HEK293 (cell line): ENCODE measurements at regions not wholly inside any gene's neighbourhood (a gene's known extent, or its start where the extent isn't known, plus 50 kb on each side); places are given as distances from the start of the nearest gene placed in this dataset.
A peak's percentile ranks its signal among the peaks of the same experiment; 100 is the strongest.

Experiments
- CTCF ChIA-PET: fragments of 350-600 bp; formaldehyde crosslinking; extraction: SDS; loops from one replicate; lab custom pipeline; 2021; ENCODE audit warnings: antibody characterized with exemption; lab: Yijun Ruan, JAX
- POLR2A ChIA-PET: fragments of 300-600 bp; formaldehyde crosslinking; extraction: SDS; loops from one replicate; lab custom pipeline; 2020; ENCODE audit warnings: antibody characterized with exemption, inconsistent platforms; lab: Yijun Ruan, JAX
- H3K27ac ChIP-seq: fragments of 200-500 bp; sonication (Bioruptor generic); 2 replicates; pipeline ENCODE4 v1.5.1; 2014; ENCODE audit warnings: low read depth, low read length, control low read depth, inconsistent platforms; ENCODE audit errors: extremely low read depth
- H3K36me3 ChIP-seq, 2 experiments: fragments of 200-500 bp in 1 of 2; sonication (Bioruptor generic) in 1 of 2; 1 replicate in 1 of 2; 2 replicates in 1 of 2; pipeline ENCODE4 v1.5.1; 2014 to 2017; ENCODE audit warnings: inconsistent platforms in 2 of 2, low read length in 2 of 2; ENCODE audit not compliant: control insufficient read depth in 2 of 2, insufficient read depth in 1 of 2
- H3K4me1 ChIP-seq: fragments of 200-500 bp; sonication (Bioruptor generic); 2 replicates; pipeline ENCODE4 v1.5.1; 2014; ENCODE audit warnings: mild to moderate bottlenecking, low read length, inconsistent platforms; ENCODE audit not compliant: control insufficient read depth, insufficient read depth
- H3K4me3 ChIP-seq: 2 replicates; pipeline ENCODE4 v1.5.1; 2011; ENCODE audit warnings: low read depth, mild to moderate bottlenecking, control low read depth, low read length, moderate library complexity
- H3K9me3 ChIP-seq: fragments of 200-500 bp; sonication (Bioruptor generic); 2 replicates; pipeline ENCODE4 v1.5.1; 2014; ENCODE audit warnings: low read depth, low read length, inconsistent platforms; ENCODE audit not compliant: control insufficient read depth, insufficient read depth
- GLI4 ChIP-seq: fragments of 450-650 bp; formaldehyde crosslinking; IDR thresholded peaks from 2 replicates; pipeline ENCODE4 v1.5.1; 2016; ENCODE audit warnings: missing biosample characterization, missing genetic modification characterization
- HIC1 ChIP-seq: fragments of 450-650 bp; formaldehyde crosslinking; IDR thresholded peaks from 2 replicates; pipeline ENCODE4 v1.5.1; 2016; ENCODE audit warnings: missing biosample characterization, missing genetic modification characterization
- KLF1 ChIP-seq: fragments of 450-650 bp; formaldehyde crosslinking; IDR thresholded peaks from 2 replicates; pipeline ENCODE4 v1.5.1; 2016; ENCODE audit warnings: missing biosample characterization, missing genetic modification characterization
- KLF9 ChIP-seq: fragments of 450-650 bp; formaldehyde crosslinking; IDR thresholded peaks from 2 replicates; pipeline ENCODE4 v1.5.1; 2016; ENCODE audit warnings: missing biosample characterization, missing genetic modification characterization, low read depth
- PRDM2 ChIP-seq: fragments of 450-650 bp; formaldehyde crosslinking; IDR thresholded peaks from 2 replicates; pipeline ENCODE4 v1.5.1; 2016; ENCODE audit warnings: missing biosample characterization, missing genetic modification characterization, borderline replicate concordance
- SP7 ChIP-seq: fragments of 450-650 bp; formaldehyde crosslinking; IDR thresholded peaks from 2 replicates; pipeline ENCODE4 v1.5.1; 2016; ENCODE audit warnings: missing biosample characterization, missing genetic modification characterization
- ZBTB20 ChIP-seq: fragments of 450-650 bp; formaldehyde crosslinking; IDR thresholded peaks from 2 replicates; pipeline ENCODE4 v1.5.1; 2016; ENCODE audit warnings: missing biosample characterization, missing genetic modification characterization
- ZFP37 ChIP-seq: fragments of 450-650 bp; formaldehyde crosslinking; IDR thresholded peaks from 2 replicates; pipeline ENCODE4 v1.5.1; 2016; ENCODE audit warnings: missing biosample characterization, missing genetic modification characterization
- ZFP69B ChIP-seq: fragments of 450-650 bp; formaldehyde crosslinking; IDR thresholded peaks from 2 replicates; pipeline ENCODE4 v1.5.1; 2016; ENCODE audit warnings: missing biosample characterization, missing genetic modification characterization
- ZNF2 ChIP-seq: fragments of 450-650 bp; formaldehyde crosslinking; IDR thresholded peaks from 2 replicates; pipeline ENCODE4 v1.5.1; 2016; ENCODE audit warnings: missing biosample characterization, missing genetic modification characterization
- ZNF510 ChIP-seq: fragments of 450-650 bp; formaldehyde crosslinking; IDR thresholded peaks from 2 replicates; pipeline ENCODE4 v1.5.1; 2018; ENCODE audit warnings: mild to moderate bottlenecking, missing genetic modification characterization, missing biosample characterization; ENCODE audit not compliant: insufficient replicate concordance
- ZNF626 ChIP-seq: fragments of 450-650 bp; sonication (Bioruptor Pico); formaldehyde crosslinking; IDR thresholded peaks from 2 replicates; pipeline ENCODE4 v1.5.1; 2018; ENCODE audit warnings: missing biosample characterization, missing genetic modification characterization, inconsistent platforms
- ZNF777 ChIP-seq: fragments of 450-650 bp; formaldehyde crosslinking; IDR thresholded peaks from 2 replicates; pipeline ENCODE4 v1.5.1; 2017; ENCODE audit warnings: missing biosample characterization, missing genetic modification characterization, borderline replicate concordance
- ZSCAN30 ChIP-seq: fragments of 450-650 bp; IDR thresholded peaks from 2 replicates; pipeline ENCODE4 v1.5.1; 2018; ENCODE audit warnings: missing biosample characterization, mild to moderate bottlenecking, missing genetic modification characterization, moderate library complexity
- ZSCAN4 ChIP-seq: fragments of 450-650 bp; formaldehyde crosslinking; IDR thresholded peaks from 2 replicates; pipeline ENCODE4 v1.5.1; 2017; ENCODE audit warnings: missing biosample characterization, missing genetic modification characterization
- TF ChIP-seq, protein P1 (sequence below): fragments of 450-650 bp; formaldehyde crosslinking; IDR thresholded peaks from 2 replicates; pipeline ENCODE4 v1.5.1; 2016; ENCODE audit warnings: missing biosample characterization, missing genetic modification characterization
- TF ChIP-seq, protein P2 (sequence below): fragments of 450-650 bp; formaldehyde crosslinking; conservative IDR thresholded peaks from 2 replicates; pipeline ENCODE4 v1.5.1; 2016; ENCODE audit warnings: low read depth, missing biosample characterization, missing genetic modification characterization

GRCh38 chr14:100644784-100645183 lies 57.6 kb upstream of the BEGAIN start (continued):
- TF ChIP-seq, protein P1, sequence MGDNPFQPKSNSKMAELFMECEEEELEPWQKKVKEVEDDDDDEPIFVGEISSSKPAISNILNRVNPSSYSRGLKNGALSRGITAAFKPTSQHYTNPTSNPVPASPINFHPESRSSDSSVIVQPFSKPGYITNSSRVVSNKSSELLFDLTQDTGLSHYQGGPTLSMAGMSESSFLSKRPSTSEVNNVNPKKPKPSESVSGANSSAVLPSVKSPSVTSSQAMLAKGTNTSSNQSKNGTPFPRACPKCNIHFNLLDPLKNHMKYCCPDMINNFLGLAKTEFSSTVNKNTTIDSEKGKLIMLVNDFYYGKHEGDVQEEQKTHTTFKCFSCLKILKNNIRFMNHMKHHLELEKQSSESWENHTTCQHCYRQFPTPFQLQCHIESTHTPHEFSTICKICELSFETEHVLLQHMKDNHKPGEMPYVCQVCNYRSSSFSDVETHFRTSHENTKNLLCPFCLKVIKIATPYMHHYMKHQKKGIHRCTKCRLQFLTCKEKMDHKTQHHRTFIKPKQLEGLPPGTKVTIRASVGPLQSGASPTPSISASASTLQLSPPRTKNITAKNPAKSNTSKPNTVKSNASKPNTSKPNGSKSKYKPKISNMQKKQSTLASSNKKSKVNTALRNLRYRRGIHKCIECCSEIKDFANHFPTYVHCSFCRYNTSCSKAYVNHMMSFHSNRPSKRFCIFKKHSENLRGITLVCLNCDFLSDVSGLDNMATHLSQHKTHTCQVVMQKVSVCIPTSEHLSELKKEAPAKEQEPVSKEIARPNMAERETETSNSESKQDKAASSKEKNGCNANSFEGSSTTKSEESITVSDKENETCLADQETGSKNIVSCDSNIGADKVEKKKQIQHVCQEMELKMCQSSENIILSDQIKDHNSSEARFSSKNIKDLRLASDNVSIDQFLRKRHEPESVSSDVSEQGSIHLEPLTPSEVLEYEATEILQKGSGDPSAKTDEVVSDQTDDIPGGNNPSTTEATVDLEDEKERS, result no peak
- TF ChIP-seq GLI4 (tag by site-specific recombination) (no peak), KLF9 (tag by site-specific recombination) (no peak), ZNF626 (tag by site-specific recombination) (no peak), HIC1 (tag by site-specific recombination) (no peak)
- TF ChIP-seq, protein P2, sequence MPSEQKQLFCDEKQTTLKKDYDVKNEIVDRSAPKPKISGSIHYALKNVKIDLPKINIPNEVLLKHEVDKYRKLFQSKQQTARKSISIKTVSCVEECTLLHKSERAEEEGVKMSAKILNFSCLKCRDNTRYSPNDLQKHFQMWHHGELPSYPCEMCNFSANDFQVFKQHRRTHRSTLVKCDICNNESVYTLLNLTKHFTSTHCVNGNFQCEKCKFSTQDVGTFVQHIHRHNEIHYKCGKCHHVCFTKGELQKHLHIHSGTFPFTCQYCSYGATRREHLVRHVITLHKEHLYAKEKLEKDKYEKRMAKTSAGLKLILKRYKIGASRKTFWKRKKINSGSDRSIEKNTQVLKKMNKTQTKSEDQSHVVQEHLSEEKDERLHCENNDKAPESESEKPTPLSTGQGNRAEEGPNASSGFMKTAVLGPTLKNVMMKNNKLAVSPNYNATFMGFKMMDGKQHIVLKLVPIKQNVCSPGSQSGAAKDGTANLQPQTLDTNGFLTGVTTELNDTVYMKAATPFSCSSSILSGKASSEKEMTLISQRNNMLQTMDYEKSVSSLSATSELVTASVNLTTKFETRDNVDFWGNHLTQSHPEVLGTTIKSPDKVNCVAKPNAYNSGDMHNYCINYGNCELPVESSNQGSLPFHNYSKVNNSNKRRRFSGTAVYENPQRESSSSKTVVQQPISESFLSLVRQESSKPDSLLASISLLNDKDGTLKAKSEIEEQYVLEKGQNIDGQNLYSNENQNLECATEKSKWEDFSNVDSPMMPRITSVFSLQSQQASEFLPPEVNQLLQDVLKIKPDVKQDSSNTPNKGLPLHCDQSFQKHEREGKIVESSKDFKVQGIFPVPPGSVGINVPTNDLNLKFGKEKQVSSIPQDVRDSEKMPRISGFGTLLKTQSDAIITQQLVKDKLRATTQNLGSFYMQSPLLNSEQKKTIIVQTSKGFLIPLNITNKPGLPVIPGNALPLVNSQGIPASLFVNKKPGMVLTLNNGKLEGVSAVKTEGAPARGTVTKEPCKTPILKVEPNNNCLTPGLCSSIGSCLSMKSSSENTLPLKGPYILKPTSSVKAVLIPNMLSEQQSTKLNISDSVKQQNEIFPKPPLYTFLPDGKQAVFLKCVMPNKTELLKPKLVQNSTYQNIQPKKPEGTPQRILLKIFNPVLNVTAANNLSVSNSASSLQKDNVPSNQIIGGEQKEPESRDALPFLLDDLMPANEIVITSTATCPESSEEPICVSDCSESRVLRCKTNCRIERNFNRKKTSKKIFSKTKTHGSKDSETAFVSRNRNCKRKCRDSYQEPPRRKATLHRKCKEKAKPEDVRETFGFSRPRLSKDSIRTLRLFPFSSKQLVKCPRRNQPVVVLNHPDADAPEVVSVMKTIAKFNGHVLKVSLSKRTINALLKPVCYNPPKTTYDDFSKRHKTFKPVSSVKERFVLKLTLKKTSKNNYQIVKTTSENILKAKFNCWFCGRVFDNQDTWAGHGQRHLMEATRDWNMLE (tag by site-specific recombination), result no peak

- Histone ChIP-seq H3K9me3 (no peaks in the 10 kb centered on the region), H3K27ac (no peak overlapping the region), H3K36me3 (no peaks in the 10 kb centered on the region), H3K4me1 (peaks cover 2% of the 10 kb centered on the region; the same call in 1 of the 2 replicates), H3K4me3 (no peak overlapping the region)
- CTCF ChIA-PET, result interaction anchor here (0.5 to 4.3 kb wide), 55 partner anchors 8 to 1024 kb away, joined by 3 to 144 read pairs (median 4); no protein-coding TSS in a partner anchor
- POLR2A ChIA-PET, result interaction anchor here (0.7 to 1.1 kb wide), 3 partner anchors 205 to 262 kb away, joined by 3 to 7 read pairs (median 3); no protein-coding TSS in a partner anchor
- TF ChIP-seq ZFP37 (0 out of 2 replicates have a peak, but pooled peaks have one; percentile 18), ZNF510 (tag by site-specific recombination) (no peak), ZSCAN4 (tag by site-specific recombination) (no peak), ZBTB20 (tag by site-specific recombination) (no peak), KLF1 (tag by site-specific recombination) (peak; percentile 78; the same call in 1 of the 2 replicates), SP7 (tag by site-specific recombination) (0 out of 2 replicates have a peak, but pooled peaks have one; percentile 27), ZSCAN30 (peak; percentile 76), ZNF777 (no peak), PRDM2 (tag by site-specific recombination) (no peak), ZNF2 (tag by site-specific recombination) (peak; percentile 30; the same call in 1 of the 2 replicates), ZFP69B (tag by site-specific recombination) (no peak)
These were observed 58.2 kb upstream of the BEGAIN start for GRCh38 chr14:100645196-100645981.
